K562 (cell line): ENCODE measurements at regions not wholly inside any gene's neighbourhood (a gene's known extent, or its start where the extent isn't known, plus 50 kb on each side); places are given as distances from the start of the nearest gene placed in this dataset.

ENCODE experiments used
- MXI1 ChIP-seq: IDR thresholded peaks from 2 replicates; pipeline ENCODE4 v1.6.1; 2011; ENCODE audit warnings: low read depth, mild to moderate bottlenecking, improper control_type of control experiment, low read length
- POLR2A ChIP-seq: fragments of 450-650 bp; conservative IDR thresholded peaks from 2 replicates; pipeline ENCODE4 v1.6.1; 2016
- TF ChIP-seq, protein P1 (sequence below): sonication (generic); formaldehyde crosslinking; IDR thresholded peaks from 2 replicates; pipeline ENCODE4 v1.8.0; 2022; ENCODE audit warnings: missing genetic modification reagents, mild to moderate bottlenecking, borderline replicate concordance
- TF ChIP-seq, protein P2 (sequence below): fragments of 450-650 bp; IDR thresholded peaks from 2 replicates; pipeline ENCODE4 v1.6.1; 2016

DNA sequence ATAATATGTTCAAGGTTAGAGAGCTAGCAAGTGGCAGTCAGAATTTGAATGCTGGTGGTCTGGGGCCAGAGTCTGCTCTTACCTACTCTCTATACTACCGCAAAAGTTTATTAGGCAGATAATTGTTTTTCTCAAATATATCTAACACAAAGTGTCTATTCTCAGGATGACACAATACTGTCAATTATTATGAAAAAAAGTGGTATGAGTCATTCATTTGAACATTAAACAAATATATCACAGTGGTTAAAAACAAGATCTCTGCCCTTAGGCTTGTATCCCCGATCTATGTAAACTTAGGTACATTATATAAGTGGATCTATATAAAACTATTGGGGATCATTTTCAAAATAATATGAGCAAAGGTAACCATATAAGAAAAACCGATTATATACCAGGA is 354.9 kb downstream of the CETN3 start:
- TF ChIP-seq, protein P1, sequence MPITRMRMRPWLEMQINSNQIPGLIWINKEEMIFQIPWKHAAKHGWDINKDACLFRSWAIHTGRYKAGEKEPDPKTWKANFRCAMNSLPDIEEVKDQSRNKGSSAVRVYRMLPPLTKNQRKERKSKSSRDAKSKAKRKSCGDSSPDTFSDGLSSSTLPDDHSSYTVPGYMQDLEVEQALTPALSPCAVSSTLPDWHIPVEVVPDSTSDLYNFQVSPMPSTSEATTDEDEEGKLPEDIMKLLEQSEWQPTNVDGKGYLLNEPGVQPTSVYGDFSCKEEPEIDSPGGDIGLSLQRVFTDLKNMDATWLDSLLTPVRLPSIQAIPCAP (CRISPR knock-in tag), result no peak
- TF ChIP-seq, protein P2, sequence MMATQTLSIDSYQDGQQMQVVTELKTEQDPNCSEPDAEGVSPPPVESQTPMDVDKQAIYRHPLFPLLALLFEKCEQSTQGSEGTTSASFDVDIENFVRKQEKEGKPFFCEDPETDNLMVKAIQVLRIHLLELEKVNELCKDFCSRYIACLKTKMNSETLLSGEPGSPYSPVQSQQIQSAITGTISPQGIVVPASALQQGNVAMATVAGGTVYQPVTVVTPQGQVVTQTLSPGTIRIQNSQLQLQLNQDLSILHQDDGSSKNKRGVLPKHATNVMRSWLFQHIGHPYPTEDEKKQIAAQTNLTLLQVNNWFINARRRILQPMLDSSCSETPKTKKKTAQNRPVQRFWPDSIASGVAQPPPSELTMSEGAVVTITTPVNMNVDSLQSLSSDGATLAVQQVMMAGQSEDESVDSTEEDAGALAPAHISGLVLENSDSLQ, result no peak
- TF ChIP-seq POLR2A, result no peak
- no peak for TF ChIP-seq MXI1
